Liver (tissue), 8 donors: ENCODE measurements at regions not wholly inside any gene's neighbourhood (a gene's known extent, or its start where the extent isn't known, plus 50 kb on each side); places are given as distances from the start of the nearest gene placed in this dataset.

Experiments used
- DNase-seq: peaks from one replicate; pipeline ENCODE4 v3.0.0-alpha.2; 2017; ENCODE audit warnings: low spot score
- H3K27ac ChIP-seq, 2 donors: one replicate each; pipeline ENCODE4 v1.7.0; 2013; ENCODE audit warnings: inconsistent platforms in 2 of 2, low read length in 2 of 2, control low read depth in 1 of 2, low read depth in 1 of 2, mild to moderate bottlenecking in 1 of 2
- H3K27me3 ChIP-seq, 4 donors: one replicate each; pipeline versions ENCODE4 v1.6.1 to v1.7.0; 2013; ENCODE audit warnings: low read length in 3 of 4, inconsistent platforms in 1 of 4, mild to moderate bottlenecking in 1 of 4, moderate library complexity in 1 of 4; ENCODE audit not compliant: control insufficient read depth in 4 of 4, insufficient read depth in 4 of 4
- H3K36me3 ChIP-seq, 4 donors: one replicate each; pipeline versions ENCODE4 v1.6.1 to v1.7.0; 2013; ENCODE audit warnings: low read length in 3 of 4, mild to moderate bottlenecking in 3 of 4, low read depth in 1 of 4, moderate library complexity in 1 of 4; ENCODE audit not compliant: control insufficient read depth in 4 of 4, insufficient read depth in 3 of 4
- H3K4me1 ChIP-seq, 4 donors: one replicate each; pipeline versions ENCODE4 v1.6.1 to v1.7.0; 2013; ENCODE audit warnings: low read length in 3 of 4, mild to moderate bottlenecking in 3 of 4, moderate library complexity in 1 of 4; ENCODE audit not compliant: control insufficient read depth in 4 of 4, insufficient read depth in 4 of 4
- H3K4me3 ChIP-seq, 3 donors: one replicate each; pipeline versions ENCODE4 v1.6.1 to v1.7.0; 2013; ENCODE audit warnings: low read length in 3 of 3, control low read depth in 1 of 3, low read depth in 1 of 3, mild to moderate bottlenecking in 1 of 3
- H3K9ac ChIP-seq, 2 donors: one replicate each; pipeline ENCODE4 v1.7.0; 2013; ENCODE audit warnings: low read length in 2 of 2, mild to moderate bottlenecking in 2 of 2, moderate library complexity in 2 of 2, control low read depth in 1 of 2, low read depth in 1 of 2
- H3K9me3 ChIP-seq, 4 donors: one replicate each; pipeline versions ENCODE4 v1.6.1 to v1.7.0; 2013; ENCODE audit warnings: low read length in 3 of 4; ENCODE audit not compliant: control insufficient read depth in 4 of 4
- EGR1 ChIP-seq, 2 donors: IDR thresholded peaks; 2 replicates each; pipeline ENCODE4 v1.6.1; 2016 to 2018; ENCODE audit warnings: antibody characterized with exemption in 2 of 2, low read depth in 2 of 2
- FOXA1 ChIP-seq: IDR thresholded peaks from 2 replicates; pipeline ENCODE4 v1.6.1; 2016; ENCODE audit warnings: antibody characterized with exemption
- FOXA2 ChIP-seq: IDR thresholded peaks from 2 replicates; pipeline ENCODE4 v1.6.1; 2016; ENCODE audit warnings: antibody characterized with exemption
- GABPA ChIP-seq, 2 donors: IDR thresholded peaks in 1 of 2; conservative IDR thresholded peaks in 1 of 2; 2 replicates each; pipeline ENCODE4 v1.6.1; 2016; ENCODE audit warnings: antibody characterized with exemption in 2 of 2, mild to moderate bottlenecking in 1 of 2, moderate library complexity in 1 of 2
- HNF4A ChIP-seq, 2 donors: conservative IDR thresholded peaks; 2 replicates each; pipeline ENCODE4 v1.6.1; 2016; ENCODE audit warnings: antibody characterized with exemption in 2 of 2, mild to moderate bottlenecking in 2 of 2
- HNF4G ChIP-seq: IDR thresholded peaks from 2 replicates; pipeline ENCODE4 v1.6.1; 2016; ENCODE audit warnings: antibody characterized with exemption
- JUND ChIP-seq, 2 donors: IDR thresholded peaks; 2 replicates each; pipeline ENCODE4 v1.6.1; 2016; ENCODE audit warnings: antibody characterized with exemption in 2 of 2
- MAX ChIP-seq: IDR thresholded peaks from 2 replicates; pipeline ENCODE4 v1.6.1; 2016; ENCODE audit warnings: antibody characterized with exemption
- NR2F2 ChIP-seq: IDR thresholded peaks from 2 replicates; pipeline ENCODE4 v1.6.1; 2016; ENCODE audit warnings: antibody characterized with exemption
- RAD21 ChIP-seq, 2 donors: IDR thresholded peaks; 2 replicates each; pipeline ENCODE4 v1.6.1; 2016; ENCODE audit warnings: antibody characterized with exemption in 2 of 2, mild to moderate bottlenecking in 2 of 2
- RXRA ChIP-seq, 2 donors: IDR thresholded peaks; 2 replicates each; pipeline ENCODE4 v1.6.1; 2017 to 2018; ENCODE audit warnings: antibody characterized with exemption in 2 of 2, mild to moderate bottlenecking in 1 of 2
- SP1 ChIP-seq: IDR thresholded peaks from 2 replicates; pipeline ENCODE4 v1.6.1; 2018; ENCODE audit warnings: antibody characterized with exemption, mild to moderate bottlenecking
- TAF1 ChIP-seq: conservative IDR thresholded peaks from 2 replicates; pipeline ENCODE4 v1.6.1; 2016; ENCODE audit warnings: antibody characterized with exemption, mild to moderate bottlenecking
- YY1 ChIP-seq: IDR thresholded peaks from 2 replicates; pipeline ENCODE4 v1.6.1; 2016; ENCODE audit warnings: antibody characterized with exemption, mild to moderate bottlenecking
- WGBS: extraction: QIAGEN DNeasy Blood & Tissue Kit; methylation state at CpG from one replicate; pipeline ENCODE4 v1.1.7; 2013; 5-methylcytosine and 5-hydroxymethylcytosine counted together
- TF ChIP-seq, protein P1 (sequence below): IDR thresholded peaks from 2 replicates; pipeline ENCODE4 v1.6.1; 2016; ENCODE audit warnings: antibody characterized with exemption, mild to moderate bottlenecking
- TF ChIP-seq, protein P2 (sequence below): IDR thresholded peaks from 2 replicates; pipeline ENCODE4 v1.6.1; 2016; ENCODE audit warnings: antibody characterized with exemption
- TF ChIP-seq, protein P3 (sequence below): IDR thresholded peaks from 2 replicates; pipeline ENCODE4 v1.6.1; 2016; ENCODE audit warnings: antibody characterized with exemption
- TF ChIP-seq, protein P4 (sequence below): fragments of 150-350 bp; IDR thresholded peaks from 2 replicates; pipeline ENCODE4 v1.5.1; 2017; ENCODE audit warnings: improper control_type of control experiment, low read depth, low read length; ENCODE audit not compliant: missing input control
- donor health status: healthy.
- donor health status: healthy.
- donor health status: healthy.
- donor health status: healthy.
- donor health status: healthy.

GRCh38 chr5:158200619-158201018, 341.7 kb upstream of the CLINT1 start:
- TF ChIP-seq NR2F2 (no peak), RAD21 (IDR thresholded peaks at IDR 0.05) (no peak), EGR1 (IDR thresholded peaks at IDR 0.05; ENCODE audit: low read depth in 2 of 2) (no peak), FOXA1 (no peak), HNF4G (no peak), YY1 (no peak), FOXA2 (no peak), TAF1 (no peak), JUND (IDR thresholded peaks at IDR 0.05) (no peak), MAX (no peak), RXRA (IDR thresholded peaks at IDR 0.05) (no peak), SP1 (no peak), HNF4A (conservative IDR thresholded peaks at IDR 0.05) (no peak), GABPA (IDR thresholded peaks at IDR 0.05 in 1 of 2, conservative IDR thresholded peaks at IDR 0.05 in 1 of 2) (no peak)
- TF ChIP-seq, protein P1, sequence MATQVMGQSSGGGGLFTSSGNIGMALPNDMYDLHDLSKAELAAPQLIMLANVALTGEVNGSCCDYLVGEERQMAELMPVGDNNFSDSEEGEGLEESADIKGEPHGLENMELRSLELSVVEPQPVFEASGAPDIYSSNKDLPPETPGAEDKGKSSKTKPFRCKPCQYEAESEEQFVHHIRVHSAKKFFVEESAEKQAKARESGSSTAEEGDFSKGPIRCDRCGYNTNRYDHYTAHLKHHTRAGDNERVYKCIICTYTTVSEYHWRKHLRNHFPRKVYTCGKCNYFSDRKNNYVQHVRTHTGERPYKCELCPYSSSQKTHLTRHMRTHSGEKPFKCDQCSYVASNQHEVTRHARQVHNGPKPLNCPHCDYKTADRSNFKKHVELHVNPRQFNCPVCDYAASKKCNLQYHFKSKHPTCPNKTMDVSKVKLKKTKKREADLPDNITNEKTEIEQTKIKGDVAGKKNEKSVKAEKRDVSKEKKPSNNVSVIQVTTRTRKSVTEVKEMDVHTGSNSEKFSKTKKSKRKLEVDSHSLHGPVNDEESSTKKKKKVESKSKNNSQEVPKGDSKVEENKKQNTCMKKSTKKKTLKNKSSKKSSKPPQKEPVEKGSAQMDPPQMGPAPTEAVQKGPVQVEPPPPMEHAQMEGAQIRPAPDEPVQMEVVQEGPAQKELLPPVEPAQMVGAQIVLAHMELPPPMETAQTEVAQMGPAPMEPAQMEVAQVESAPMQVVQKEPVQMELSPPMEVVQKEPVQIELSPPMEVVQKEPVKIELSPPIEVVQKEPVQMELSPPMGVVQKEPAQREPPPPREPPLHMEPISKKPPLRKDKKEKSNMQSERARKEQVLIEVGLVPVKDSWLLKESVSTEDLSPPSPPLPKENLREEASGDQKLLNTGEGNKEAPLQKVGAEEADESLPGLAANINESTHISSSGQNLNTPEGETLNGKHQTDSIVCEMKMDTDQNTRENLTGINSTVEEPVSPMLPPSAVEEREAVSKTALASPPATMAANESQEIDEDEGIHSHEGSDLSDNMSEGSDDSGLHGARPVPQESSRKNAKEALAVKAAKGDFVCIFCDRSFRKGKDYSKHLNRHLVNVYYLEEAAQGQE, result no peak
- TF ChIP-seq, protein P2, sequence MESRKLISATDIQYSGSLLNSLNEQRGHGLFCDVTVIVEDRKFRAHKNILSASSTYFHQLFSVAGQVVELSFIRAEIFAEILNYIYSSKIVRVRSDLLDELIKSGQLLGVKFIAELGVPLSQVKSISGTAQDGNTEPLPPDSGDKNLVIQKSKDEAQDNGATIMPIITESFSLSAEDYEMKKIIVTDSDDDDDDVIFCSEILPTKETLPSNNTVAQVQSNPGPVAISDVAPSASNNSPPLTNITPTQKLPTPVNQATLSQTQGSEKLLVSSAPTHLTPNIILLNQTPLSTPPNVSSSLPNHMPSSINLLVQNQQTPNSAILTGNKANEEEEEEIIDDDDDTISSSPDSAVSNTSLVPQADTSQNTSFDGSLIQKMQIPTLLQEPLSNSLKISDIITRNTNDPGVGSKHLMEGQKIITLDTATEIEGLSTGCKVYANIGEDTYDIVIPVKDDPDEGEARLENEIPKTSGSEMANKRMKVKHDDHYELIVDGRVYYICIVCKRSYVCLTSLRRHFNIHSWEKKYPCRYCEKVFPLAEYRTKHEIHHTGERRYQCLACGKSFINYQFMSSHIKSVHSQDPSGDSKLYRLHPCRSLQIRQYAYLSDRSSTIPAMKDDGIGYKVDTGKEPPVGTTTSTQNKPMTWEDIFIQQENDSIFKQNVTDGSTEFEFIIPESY, result no peak
- TF ChIP-seq, protein P3, sequence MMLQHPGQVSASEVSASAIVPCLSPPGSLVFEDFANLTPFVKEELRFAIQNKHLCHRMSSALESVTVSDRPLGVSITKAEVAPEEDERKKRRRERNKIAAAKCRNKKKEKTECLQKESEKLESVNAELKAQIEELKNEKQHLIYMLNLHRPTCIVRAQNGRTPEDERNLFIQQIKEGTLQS, result no peak
- TF ChIP-seq, protein P4, sequence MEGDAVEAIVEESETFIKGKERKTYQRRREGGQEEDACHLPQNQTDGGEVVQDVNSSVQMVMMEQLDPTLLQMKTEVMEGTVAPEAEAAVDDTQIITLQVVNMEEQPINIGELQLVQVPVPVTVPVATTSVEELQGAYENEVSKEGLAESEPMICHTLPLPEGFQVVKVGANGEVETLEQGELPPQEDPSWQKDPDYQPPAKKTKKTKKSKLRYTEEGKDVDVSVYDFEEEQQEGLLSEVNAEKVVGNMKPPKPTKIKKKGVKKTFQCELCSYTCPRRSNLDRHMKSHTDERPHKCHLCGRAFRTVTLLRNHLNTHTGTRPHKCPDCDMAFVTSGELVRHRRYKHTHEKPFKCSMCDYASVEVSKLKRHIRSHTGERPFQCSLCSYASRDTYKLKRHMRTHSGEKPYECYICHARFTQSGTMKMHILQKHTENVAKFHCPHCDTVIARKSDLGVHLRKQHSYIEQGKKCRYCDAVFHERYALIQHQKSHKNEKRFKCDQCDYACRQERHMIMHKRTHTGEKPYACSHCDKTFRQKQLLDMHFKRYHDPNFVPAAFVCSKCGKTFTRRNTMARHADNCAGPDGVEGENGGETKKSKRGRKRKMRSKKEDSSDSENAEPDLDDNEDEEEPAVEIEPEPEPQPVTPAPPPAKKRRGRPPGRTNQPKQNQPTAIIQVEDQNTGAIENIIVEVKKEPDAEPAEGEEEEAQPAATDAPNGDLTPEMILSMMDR, result no peak
- 65% methylated on average over 4 of the region's 4 CpGs for WGBS
- Histone ChIP-seq H3K27ac (no peak overlapping the region), H3K9me3 (no peaks in the 10 kb centered on the region), H3K9ac (no peak overlapping the region), H3K4me3 (no peak overlapping the region), H3K36me3 (no peaks in the 10 kb centered on the region), H3K27me3 (peaks cover 0 to 2% (median 0%) of the 10 kb centered on the region in 4 donors), H3K4me1 (no peaks in the 10 kb centered on the region)
- no peak for DNase-seq
